SHP77 (cell line): ENCODE measurements at regions not wholly inside any gene's neighbourhood (a gene's known extent, or its start where the extent isn't known, plus 50 kb on each side); places are given as distances from the start of the nearest gene placed in this dataset.
"Not testable (repeated sequence)": the region's sequence is repeated elsewhere in the genome, so short reads cannot be mapped to it uniquely, and the experiment has no call there.

Source experiments
- DNase-seq, 2 experiments: peaks; one replicate each; lab custom pipeline; 2025; lab: John Stamatoyannopoulos, UW

DNA sequence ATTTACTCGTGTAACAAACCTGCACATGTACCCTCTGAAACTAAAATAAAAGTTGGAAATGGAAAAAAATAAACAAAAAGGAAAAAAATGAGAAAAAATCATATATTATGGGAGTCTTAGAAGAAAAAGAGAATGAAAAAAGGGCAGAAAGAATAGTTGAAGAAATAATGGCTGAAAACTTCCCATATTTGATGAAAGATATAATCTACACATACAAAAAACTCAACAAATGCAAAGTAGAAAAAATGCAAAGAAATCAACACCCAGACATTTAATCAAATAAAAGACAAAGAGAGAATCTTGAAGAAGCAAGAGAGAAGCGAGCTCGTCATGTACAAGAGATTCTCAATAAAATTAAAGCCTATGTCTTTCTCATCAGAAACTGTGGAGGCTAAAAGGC lies 73.8 kb downstream of the SLC25A46 start:
- DNase-seq = no peak

DNA sequence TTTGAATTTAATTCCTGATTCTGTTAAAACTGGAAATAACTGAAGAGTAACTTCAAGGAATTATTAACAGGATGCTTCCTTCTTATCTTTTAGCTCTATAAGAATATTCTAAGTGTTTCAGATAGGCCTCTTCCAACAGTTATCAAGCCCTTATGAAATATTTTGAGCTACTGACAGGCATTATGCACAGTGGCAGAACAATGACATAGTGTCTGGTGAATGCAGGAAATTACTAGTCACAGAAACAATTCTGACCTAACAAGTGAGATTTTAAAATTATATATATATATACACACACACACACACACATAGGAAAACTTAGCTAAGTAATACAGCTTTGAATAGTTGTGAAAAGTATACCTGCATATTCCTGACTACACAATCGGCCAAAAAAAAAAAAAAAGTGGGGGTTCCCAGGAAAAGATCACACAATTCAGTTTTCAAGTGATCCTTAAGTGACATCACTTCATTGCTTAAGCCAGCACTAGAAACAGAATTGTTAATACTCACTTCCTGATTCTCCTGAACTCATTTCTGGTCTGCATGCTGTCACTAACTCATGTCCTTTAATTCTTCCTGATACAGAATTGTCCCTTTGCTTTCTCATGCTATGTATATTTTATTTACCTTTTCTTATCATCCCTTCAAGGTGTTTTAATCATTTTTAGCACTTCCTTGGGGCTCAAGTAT lies 77.3 kb downstream of the SLC25A46 start:
- no peak for DNase-seq

DNA sequence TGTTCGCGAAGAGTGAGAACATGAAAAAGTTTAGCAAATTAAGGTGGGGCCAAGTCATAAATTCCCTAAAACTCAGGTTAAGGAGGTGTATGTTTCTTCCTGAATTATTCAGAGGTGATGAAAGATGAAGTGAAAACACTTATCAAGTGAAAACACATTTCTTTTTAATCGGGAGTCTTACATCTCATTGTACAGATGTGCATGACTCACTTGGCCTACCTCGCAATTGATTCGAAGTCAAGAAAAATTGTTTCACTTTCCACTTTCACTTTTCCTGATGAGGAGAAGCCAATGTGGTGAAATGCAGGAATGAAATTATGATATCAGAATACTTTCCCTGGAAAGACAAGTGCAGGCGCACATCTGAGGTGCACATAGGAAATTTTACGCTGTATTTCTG lies 78.7 kb downstream of the SLC25A46 start:
- DNase-seq = no peak

DNA sequence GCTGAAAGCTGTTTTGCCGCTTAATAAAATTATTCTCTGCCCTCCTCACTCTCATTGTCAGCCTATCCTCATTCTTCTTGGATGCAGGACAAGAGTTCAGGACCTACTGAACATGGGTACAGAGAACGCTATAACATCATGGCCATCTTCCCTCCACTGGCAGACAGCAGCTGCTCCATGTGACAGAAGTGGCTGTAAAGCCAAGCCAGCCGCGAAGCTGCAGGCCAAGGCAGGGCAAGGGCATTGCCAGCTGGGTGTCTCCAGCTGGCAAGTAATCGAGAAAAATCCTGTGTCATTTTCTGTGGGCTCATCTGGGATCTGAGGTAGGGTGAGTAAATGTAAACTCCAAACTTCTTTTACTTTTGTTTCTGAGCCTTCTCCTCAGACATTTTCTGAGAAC lies 84.8 kb downstream of the SLC25A46 start:
- peak in 1 of 2 experiments; percentile 5 for DNase-seq

DNA sequence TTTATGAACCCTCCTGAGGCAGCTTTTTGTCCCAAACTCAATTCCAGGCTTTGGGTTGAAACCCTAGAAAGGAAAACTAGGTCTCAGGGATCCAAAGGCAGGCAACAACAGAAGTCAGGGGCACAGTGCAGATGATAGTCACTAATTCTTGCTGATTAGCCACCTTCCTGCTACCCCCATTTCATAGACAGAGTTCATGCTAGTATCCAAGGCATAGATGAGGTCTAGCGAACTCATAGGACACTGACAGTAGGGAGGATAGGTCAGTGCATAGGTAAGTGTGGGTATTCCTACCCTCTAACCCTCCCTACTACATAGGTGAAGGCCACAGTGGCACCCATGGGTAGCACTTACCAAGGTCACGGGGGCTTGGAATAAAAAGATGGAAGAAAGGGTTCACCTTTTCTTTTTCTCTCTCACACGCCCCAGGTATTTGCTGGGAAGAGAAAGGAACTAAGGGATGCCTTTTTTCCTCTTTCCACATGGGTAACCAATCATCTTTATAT lies 86.2 kb downstream of the SLC25A46 start:
- no peak for DNase-seq

DNA sequence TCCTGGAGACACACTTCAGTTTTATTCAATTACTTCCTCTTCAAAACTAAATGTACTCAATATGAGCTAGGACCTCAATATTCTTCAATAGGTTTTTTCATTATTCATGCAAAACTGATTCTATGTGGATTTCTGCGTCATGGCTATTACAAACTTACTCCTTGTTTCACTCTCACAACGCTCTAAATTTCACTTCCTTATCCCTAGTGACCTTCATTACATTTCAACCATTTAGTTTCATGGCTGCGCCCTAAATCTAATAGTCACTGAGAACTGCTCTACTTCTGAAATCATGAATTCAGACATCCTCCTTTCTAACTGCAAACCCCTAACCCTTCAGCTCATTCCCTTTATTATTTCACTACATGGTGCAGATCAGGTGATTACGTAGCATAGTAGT lies 93.9 kb downstream of the SLC25A46 start:
- DNase-seq = no peak

DNA sequence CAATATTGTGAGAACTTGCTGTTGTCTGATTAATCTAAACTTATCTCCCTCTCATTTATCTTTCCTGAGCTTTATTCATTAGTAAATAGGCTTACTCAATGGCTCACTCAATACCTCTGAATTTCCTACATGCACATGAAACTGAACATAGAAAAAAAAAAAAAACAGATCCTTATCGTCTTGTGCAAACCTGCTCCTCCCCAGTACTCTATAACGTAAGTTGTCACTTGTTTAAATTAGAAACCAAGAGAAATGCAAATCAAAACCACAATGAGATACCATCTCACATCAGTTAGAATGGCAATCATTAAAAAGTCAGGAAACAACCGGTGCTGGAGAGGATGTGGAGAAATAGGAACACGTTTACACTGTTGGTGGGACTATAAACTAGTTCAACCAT lies 96.1 kb downstream of the SLC25A46 start:
- DNase-seq = not testable (repeated sequence)

DNA sequence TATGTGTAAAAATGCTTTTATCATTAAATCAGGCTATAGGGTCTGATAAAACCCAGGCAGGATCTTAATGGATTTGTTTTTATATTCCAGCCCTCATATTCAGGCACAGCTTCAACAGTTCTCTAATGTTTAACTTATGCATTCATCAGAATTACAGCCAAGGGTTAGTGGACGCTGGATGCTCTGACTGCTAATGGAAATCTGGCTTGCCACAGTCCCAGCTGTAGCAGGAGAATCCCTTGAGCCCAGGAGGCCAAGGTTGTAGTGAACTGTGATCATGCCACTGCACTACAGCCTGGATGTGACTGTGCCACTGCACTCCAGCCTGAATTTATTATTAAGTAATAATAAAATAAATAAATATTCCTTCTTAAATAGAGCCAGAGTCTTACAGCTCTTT lies 98.0 kb downstream of the SLC25A46 start:
- DNase-seq = no peak

DNA sequence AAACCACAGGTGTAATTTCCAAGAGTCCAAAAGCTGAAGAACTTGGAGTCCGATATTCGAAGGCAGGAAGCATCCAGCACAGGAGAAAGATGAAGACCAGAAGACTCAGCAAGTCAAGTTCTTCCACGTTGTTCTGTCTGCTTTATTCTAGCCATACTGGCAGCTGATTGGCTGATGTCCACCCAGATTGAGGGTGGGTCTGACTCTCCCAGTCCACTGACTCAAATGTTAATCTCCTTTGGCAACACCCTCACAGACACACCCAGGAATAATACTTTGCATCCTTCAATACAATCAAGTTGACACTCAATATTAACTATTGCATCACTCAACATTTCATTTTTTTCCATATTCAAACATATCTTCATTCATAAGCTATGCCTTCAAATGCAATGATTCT lies 99.5 kb downstream of the SLC25A46 start:
- DNase-seq = not testable (repeated sequence)

DNA sequence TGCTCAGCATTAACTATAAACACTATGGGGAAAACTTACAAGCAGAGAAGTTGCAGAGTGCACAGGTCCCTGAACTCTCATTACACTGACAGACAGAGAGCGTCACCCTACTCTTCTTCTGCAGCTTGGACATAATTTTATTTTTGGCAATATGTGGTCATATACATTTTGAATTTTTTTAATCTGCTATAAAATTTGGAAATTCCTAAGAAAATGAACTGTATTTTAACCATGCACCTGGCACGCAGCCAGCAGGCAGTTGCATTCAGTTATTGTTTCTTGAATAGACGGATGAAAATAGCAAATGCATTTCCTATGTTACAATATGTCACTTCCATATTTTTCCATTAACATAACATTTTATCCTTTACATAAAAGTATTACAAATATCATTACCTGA lies 100.2 kb downstream of the SLC25A46 start:
- DNase-seq = no peak

DNA sequence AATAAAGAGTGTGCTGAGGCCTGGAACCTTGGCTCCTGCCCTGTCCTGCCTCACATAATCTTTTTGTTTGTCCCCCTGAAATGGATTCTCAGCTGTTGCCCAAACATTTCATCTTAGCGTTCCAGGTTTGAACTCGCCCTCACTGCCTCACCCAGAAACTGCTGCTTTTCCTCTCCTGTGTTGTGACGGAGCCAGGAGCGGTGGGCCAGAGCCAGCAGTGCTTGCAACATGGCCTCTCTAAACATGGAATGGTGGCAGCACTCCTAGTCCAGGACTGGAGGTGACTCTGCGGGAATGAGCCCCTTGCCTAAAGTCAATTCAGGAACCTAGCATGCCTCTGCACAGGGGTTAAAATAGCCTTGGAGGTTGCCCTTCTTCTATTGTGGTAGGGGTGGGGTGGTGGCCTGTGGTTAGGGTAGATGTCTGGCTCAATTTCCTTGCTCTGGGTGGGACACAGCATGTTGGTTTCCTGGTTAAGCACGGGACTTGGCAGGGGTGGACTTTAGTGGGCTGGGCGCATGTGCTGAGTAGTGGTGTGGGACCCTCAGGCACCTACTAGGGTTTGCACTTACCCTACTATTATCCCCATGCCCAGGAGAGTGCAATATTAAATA lies 101.6 kb downstream of the SLC25A46 start:
- DNase-seq = no peak

DNA sequence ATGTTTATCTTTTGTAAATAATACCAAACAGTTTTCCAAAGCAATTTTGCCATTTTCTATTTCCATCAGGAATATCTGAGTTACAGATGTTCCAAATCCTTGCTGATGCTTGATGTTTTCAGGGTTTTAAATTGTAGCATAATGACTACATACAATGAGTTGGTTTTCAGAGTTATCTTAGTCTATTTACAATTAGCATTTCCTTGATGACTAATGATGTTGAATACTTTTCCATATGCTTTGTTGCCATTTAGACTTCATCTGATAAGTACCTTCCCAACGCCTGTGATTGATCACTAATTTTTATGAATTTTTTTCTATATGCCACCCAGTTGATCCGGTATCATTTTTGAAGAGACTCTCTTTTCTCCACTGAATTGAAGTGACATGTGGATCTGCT lies 102.3 kb downstream of the SLC25A46 start:
- no peak for DNase-seq

DNA sequence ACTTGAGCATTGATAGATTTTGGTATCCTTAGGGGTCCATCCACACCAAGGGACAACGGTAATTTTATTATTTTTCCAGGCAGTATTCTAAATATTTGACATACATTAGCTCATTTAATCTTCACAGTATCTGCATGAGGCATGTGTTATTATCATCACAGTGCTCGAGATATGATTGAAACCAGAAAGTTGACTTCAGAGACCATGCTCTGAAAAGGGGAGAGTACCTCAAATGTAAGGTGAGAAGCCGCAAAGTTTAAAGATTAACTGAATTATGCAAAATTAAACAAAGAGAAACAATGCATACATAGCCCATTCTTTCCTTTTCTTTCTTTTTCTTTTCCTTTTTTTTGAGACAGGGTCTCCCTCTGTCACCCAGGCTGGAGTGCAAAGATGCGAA lies 104.1 kb downstream of the SLC25A46 start:
- no peak for DNase-seq

DNA sequence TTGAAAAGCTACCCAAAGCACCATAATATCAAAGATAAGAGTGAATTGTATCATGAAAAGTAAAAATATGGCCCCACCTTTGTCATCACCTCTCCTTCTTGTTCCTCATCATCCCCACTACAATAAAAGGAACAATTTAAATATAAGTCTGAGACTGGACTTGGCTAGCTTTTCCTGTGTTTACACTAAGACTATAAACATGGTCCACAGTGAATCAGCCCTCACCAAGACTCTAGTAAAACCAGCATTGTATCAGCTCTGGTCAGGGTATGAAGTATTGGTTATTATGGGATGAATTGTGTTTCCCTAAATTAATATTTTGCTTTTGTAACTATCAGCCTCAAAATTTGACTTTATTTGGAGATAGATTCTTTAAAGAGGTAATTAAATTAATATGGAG lies 105.4 kb downstream of the SLC25A46 start:
- DNase-seq = no peak

DNA sequence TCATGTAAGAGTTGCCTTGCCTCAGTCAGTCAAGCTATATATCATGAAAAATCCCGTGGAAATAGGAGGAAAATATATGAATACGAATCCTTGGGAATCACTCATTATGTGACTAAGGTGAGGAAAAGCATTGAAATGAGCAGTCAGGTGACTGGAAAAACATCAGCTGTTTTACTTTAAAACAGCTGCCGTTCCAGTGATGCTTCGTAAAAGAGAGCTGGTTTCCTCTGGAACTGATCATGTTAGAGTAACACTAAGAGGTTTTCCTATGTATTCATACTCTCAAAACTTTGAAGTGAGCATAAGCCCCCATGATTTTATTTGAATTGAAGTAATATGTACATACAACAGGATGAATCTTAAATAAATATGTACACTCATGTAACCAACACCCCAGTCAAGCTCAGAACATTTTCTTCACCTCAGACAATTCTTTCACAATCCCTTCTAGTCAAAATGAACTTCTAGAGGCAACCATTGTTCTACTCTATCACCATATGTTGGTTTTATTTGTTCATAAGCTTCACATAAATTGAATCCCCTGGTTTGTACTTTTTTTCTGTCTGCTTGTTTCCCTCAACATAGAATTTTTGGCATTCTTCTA lies 107.7 kb downstream of the SLC25A46 start:
- no peak for DNase-seq

DNA sequence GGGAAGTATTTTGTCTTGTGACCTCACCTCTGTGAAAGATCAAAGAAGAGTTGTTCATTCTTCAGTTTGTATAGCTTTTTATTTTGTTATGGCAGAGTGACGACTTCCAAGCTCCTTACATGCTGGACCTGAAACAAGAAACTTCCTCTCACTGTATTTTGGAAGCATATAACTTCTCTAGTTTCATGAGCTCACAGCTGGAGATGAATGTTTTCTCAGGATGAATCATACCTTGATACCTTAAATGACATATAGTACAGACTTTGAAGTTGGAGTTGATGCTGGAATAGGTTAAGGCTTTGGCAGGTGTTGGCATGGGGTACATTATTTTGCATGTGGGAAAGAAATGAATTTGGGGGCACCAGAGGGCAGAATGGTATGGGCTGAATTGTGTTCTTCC lies 112.5 kb downstream of the SLC25A46 start:
- DNase-seq = no peak

DNA sequence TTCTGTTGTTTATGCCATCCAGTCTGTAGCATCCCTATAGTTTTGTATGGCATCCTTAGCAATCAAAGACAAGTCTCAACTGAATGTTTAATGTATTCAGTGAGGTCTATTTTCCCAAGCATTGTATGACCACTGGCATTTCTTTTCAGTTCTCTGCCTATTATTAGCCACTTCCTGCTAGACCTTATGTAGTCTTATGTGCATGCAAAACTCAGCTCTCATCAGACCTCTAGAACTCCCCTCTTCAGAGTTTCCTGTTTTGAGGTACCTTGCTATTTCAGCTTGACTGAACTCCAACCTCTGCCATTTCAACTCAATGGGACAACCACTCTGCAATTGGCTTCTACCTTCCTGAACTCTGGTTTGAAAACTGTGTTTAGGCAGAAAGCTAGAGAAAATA lies 113.2 kb downstream of the SLC25A46 start:
- no peak for DNase-seq

DNA sequence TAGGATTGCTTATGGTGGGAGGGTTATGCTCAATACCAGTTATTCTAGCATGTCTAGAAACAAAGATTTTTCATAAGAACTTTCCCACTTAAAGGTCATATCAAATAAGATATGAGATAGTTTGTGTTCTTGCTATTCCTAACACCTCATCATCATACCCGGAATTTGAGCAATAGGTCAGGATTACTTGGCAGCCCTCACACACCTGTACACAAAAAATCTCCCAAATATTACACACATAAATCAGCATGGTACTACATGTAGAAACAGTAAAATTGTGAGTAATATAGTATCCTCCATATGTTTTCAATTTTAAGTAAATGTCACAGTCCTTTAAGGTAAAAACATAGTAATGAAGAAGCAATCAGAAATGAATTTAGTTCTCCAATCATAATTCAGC lies 113.7 kb downstream of the SLC25A46 start:
- no peak for DNase-seq

DNA sequence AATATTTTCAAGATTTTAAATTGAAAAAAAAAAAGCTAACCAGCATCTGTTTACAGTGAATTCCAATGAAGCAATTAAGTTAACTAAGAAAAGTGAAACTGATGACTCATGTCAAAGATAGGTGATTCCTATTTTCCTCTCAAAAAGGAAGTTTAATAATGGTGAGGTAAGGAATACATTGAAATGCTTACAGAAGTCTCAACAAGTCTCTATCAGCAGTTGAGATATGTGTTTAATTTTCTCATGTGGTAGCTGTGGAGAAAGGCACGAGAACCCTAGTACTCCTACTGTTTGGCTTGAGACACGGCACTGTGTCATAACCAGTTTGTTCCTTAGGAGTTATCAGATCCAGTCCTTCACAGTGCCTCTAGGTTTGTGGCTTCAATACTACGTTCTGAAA lies 114.5 kb downstream of the SLC25A46 start:
- DNase-seq = no peak

DNA sequence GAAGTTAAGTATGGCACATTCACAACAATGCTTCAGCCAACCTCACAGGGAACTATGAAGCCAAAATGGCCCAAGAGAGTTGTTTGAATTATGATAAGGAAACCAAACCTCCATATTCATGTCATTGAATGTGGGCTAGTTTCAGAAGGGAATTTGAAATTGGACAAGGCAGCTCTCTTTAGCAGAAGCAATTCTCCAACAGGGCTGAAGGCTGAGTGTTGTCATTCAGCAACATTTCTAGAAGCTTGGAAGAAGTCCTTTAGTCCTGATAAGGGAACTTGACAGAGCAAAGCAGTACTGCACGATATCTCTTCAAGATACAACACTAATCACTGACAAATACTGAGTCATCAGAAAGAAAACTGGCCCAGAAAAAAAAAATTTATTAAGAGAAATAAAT lies 115.4 kb downstream of the SLC25A46 start:
- DNase-seq = no peak

DNA sequence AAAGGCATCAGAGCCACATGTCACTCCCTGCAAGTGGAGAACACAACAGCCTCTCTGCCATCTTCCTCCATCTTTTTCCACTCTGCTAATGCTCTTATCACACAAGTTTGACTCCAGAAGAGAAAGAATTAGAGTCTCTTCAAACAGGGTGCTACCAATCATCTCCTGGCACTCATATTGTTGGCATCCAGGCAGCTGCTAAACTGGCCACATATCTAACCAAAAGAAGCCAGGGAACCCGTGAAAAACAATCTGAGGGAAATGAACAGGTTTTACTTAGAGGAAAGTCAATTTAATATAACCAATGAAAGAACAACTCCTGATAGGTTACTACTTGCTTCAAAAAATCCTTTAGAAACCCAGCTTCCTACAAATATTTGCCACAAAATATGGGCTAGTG lies 117.2 kb downstream of the SLC25A46 start:
- no peak for DNase-seq

DNA sequence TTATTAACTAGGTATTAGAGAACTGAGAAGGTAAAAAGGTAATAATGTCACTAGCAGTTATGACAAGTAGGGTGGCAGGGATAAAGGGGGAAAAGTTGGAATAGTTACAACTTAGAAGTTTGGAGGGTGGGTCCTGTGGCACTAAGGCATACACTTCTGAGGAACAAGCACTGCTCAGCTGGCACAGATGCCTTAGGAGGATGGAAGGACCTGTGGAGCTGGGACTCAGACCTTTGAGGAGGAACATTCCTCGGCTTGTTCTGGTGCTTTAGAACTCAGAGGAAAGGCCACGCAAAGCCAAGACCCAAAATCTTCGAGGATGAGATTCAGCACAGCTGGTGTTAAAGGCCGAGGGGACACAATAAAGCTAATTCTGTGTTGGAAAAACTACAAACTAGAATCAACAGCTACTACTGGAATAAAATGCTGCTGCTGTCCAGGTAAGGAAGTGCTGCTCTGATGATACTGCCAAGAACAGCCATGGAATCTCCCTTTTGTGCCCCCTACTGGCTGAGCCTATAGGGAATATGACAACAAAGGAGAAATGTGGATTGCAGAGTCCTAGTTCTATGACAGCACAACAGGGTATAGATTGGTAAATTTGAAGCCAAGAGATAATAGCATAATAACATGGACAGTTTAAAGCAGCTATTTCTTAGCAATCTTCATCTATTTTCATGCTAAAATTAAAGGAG lies 126.7 kb downstream of the SLC25A46 start:
- peak; percentile 22 to 49 for DNase-seq

DNA sequence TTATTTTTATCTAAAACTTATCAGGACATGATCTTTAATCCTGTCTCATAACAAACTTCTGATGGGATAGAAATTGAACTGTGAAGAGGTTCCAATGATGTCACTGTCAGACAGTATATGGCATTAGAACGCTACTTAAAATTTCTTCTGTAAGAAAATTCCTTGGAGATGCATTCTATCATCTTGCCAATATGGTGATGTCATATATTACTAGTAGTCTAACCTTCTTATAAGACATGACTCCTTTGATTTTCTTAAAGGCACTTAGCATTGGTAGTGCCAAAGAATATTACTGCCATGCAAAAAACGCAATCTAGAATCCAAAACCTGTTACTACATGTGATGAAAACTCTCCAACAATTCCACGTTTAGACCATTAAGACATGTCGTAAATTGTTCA lies 131.1 kb downstream of the SLC25A46 start:
- DNase-seq = no peak
